HG03378 (cell line): ENCODE measurements at regions not wholly inside any gene's neighbourhood (a gene's known extent, or its start where the extent isn't known, plus 50 kb on each side); places are given as distances from the start of the nearest gene placed in this dataset.

ENCODE experiments used
- ATAC-seq: cut with Tn5 transposase; IDR thresholded peaks from one replicate; pipeline ENCODE4 v1.9.1; 2021; ENCODE audit warnings: mild to moderate bottlenecking, moderate library complexity; ENCODE audit not compliant: unreplicated experiment

- no peak for ATAC-seq
These were observed 149.1 kb upstream of the WDR11 start for GRCh38 chr10:120702032-120702431.

GRCh38 chr10:120705309-120705708 lies 145.9 kb upstream of the WDR11 start:
- no peak for ATAC-seq

DNA sequence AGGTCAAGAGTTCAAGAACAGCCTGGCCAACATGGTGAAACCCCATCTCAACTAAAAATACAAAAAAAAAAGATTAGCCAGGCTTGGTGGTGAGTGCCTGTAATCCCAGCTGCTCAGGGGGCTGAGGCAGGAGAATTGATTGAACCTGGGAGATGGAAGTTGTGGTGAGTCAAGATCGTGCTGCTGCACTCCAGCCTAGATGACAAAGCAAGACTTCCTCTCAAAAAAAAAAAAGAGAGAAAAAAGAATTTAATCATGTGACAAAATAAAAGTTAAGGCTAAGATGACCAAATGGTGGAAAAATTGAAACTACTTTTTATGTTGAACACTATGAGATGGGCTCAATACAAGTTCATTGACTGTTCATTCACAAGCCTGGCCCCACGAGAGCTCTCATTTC lies 141.1 kb upstream of the WDR11 start:
- ATAC-seq, result no peak

GRCh38 chr10:120711860-120712259 lies 139.3 kb upstream of the WDR11 start:
- ATAC-seq, result no peak

GRCh38 chr10:120713573-120714205 lies 137.5 kb upstream of the WDR11 start:
- no peak for ATAC-seq

DNA sequence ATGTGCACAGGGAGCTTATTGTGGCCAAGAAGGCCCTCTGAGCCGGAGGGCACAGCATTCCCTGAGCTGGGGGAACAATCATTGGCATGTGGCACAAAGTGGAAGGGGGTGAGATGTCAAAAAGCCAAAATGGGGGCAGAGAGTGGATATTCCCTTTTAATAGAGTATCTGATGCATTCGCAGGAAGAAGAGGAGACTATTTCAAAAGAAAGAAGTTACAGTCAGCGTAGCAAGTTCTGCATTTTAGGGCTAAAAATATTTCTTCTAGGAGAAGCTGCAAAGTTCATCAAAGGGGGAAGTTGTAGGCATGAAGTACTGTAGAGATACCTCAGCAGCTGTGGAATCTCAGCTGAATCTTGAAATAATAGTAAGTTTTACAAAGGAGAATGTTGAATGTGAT lies 136.0 kb upstream of the WDR11 start:
- ATAC-seq, result no peak

DNA sequence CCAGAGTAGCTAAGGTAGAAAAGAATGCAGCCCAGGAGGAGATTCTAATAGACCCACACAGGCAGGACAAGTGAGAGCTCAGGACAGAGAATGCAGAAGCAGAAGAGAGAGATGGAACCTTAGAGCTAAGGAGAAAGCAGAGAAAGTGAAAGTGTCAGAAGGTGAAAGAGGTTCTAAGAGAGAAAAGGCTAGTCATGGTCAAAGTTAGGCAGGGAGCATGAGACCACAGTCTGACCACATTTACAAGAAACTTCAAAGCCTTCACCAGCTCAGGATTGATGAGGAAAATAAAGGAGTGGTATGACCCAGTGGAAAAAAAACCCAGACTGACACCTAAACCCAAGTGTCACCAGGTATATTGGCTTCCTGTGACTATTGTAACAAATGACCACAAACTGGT lies 131.8 kb upstream of the WDR11 start:
- peak; percentile 62 for ATAC-seq

GRCh38 chr10:120727001-120727400 lies 124.2 kb upstream of the WDR11 start:
- no peak for ATAC-seq

GRCh38 chr10:120729547-120729946 lies 121.6 kb upstream of the WDR11 start:
- ATAC-seq, result no peak

DNA sequence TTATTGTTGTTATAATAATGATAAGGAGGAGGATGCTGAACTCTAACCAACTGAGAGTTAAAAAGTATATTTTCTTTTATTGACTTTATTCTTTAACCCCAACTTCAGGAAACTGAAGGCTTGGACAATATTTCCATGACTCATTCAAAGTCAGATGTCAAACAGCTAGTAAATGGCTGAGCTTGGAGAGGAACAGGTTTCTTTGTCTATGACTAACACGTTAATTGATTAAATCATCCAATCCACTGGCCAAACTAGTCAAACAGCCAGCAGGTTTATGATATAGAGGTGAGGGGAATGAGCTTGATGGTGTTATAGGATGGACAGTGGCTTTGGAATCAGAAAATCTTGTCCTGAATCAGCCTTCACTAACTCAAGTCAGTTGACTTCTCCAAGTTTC lies 119.1 kb upstream of the WDR11 start:
- ATAC-seq, result no peak

DNA sequence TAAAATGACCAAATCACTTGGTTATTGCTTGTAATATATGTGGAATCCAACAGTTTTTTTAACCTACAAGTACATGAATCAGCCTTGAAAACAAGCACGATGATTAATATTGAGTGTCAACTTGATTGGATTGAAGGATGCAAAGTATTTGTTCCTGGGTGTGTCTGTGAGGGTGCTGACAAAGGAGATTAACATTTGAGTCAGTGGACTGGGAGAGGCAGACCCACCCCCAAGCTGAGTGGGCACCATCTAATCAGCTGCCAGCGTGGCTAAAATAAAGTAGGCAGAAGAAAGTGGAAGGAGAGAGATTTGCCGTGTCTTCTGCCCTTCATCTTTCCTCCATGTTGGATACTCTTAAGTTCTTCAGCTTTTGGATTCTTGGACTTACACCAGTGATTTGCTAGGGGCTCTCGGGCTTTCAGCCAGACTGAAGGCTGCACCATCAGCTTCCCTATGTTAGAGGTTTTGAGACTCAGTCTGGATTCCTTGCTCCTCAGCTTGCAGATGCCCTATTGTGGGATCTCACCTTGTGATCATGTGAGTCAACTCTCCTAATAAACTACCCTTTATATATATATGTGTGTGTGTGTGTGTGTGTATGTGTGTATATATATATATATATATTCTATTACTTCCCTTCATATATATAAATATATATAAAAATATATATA lies 118.4 kb upstream of the WDR11 start:
- ATAC-seq, result no peak

DNA sequence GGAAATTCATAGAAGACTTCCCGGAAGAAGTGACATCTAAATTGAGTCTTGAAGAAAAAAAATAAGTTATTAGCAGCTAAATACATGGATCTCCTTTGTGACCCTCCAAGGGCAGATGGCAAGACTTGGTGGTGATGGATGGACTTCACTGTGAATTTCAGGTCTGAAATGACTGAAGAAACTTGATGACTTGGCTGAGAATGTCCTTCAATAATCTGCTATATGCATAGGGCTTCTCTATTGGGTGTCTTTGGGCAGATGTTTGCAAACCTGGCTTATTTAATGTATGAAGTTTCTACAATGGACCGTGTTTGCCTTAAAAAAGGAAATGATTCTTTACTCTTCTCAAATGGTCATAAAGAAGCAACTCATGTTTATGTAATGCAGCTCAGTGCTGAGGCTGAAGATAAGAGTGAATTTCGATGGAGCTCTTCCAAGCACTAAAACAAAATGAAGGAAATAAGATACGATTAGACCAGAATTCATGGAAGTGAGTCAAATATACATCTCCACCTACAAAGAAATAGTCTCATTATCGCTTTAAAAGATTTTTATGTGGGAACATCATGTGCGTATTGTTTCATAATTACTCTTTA lies 116.6 kb upstream of the WDR11 start:
- ATAC-seq, result no peak

GRCh38 chr10:120735315-120735714 lies 115.8 kb upstream of the WDR11 start:
- no peak for ATAC-seq

DNA sequence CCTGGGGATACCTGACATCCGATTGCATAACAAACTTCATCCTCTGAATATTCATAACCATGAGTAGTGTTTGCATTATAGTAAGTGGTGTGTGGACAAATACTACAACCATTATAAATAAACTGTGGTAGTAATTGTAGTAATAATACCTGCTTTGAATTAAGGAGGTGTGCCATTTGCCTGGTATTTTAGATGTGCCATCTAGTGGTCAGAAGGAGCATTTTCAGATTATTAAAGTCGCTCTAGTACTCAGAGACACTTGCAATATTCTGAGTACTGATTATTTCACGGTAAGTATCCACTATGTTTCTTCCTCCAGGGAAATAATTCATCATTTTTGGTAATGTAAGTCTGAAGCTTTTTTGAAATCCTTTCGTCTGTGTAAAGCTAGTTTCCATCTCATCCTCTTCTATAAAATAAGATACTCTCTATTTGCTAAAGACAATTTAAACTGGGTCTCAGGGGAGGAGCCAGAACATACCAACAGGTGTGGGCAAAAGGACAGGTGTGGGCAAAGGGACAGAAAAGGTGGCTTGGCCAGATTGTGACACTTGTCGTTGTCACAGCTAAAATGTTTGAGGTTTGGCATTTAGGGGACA lies 115.3 kb upstream of the WDR11 start:
- peak; percentile 74 for ATAC-seq

- no peak for ATAC-seq
These were observed 114.8 kb upstream of the WDR11 start for GRCh38 chr10:120736377-120736776.

DNA sequence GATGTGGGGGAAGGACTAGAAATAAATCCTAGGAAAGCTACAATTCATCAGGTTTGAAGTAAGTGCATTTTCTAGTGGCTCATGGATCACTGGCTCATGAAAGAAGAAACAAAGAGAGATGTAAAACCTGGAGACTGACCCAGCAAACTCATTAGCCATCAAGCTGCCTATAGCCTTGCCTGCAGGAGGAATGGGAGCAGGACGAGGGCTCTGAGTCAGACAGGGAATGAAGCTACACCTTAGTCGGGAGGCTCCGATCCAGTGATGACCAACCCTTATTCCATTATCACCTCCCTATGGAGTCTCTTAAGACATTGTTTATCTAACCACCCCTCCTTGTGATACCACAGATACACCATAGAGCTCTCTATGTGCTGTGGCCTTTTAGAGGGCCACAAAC lies 112.5 kb upstream of the WDR11 start:
- no peak for ATAC-seq

DNA sequence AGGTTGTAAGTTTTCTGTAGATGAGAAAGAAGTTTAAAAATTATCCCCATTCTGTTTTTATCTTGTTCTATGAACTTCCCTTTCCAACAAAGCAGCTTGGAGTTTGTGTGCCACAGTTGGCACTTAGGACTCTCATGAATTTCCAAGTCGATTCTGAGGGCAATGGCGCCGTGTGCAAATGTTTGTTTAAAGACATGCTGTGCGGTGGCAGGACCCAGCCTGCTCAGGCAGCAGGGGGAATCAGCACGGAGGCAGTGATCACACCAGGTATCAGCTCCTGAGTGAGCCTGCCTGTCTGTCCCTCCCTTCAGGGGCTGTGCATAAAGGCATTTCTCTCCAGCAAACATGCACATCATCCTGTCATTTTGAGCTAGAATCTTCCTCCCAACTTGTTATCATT lies 109.8 kb upstream of the WDR11 start:
- no peak for ATAC-seq

DNA sequence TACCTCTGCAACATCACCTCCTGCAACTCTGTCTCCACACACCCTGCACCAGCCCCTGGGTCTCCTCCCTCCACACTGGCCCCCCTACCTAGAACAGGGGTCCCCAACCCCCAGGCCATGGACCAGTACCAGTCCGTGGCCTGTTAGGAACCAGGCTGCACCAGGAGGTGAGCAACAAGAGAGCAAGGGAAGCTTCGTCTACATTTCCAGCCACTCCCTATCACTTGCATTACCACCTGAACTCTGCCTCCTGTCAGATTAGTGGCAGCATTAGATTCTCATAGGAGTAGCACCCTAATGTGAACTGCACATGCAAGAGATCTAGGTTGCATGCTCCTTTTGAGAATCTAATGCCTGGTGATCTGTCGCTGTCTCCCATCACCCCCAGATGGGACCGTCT lies 108.8 kb upstream of the WDR11 start:
- no peak for ATAC-seq

DNA sequence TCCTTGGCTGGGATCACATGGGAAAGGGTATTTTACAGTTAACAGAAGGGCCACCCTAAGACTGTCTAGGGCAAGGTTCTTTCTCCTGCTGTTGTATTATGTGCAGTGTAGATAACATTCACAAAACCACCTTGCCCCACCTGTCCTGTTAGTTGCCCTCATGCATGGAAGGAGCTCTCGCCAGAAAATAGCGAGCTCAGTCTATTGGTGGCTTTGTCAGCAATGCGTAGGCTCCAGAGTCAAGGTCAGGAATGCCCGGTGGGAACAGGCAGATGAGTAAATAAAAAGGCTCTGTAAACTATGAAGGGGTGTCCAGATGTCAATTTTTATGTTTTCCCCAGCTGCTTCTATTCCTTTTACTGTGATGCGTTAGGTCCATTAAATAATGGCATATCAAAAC lies 107.1 kb upstream of the WDR11 start:
- no peak for ATAC-seq

DNA sequence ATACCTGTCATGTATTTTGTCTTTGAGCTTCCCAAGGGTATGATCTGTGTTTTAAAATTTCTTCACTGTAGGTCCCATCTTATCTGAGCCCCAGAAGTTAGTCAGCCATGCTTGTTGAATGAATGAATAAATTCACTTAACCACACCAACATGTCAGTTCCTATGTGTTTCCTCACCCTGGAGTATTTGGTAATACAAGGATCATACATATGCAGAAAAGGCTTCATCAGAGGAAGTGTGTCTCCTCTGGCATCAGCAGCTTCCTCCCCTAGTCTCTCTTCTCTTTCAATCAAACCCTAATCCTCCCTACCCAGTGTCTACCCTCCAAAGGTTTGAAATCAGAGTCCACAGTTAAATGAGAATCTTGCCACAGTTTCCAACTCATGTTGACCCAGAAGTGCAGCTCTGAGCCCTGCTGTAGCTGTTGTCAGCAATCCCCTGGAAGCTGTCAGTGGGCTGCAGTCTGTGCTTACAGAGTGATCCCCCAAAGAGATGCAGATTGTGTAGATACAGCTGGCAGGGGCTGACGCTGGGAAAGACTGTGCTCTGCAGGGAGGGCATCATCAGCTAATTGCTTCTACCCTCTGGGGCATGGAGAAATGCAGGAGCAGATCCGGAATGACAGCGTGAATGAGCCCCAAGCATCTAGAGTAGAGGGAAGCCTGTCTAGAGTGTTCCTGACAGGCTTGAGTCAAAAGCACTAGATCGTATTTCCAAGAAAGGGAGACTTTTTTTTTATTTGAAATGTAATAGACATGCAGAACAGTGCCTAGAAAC lies 105.0 kb upstream of the WDR11 start:
- ATAC-seq, result no peak

DNA sequence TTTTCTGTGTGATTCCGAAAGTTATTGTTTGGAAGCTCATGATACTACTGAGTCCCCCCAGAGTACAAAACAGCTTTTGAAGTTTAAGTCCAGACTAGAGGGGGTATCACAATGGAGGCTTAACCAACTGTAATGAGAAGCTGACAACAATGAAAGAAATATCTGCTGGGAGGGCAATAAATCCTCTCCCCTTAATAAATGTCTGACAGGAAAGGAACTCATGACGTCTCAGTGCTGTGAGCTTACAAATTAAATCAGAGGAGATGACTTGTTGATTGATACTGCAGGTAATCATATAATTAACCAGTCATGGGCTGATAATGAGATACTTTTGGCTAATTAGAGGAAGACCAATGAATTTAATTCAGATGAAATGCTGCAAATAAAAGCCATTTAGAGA lies 102.6 kb upstream of the WDR11 start:
- no peak for ATAC-seq
